BJ (cell line): ENCODE measurements at regions not wholly inside any gene's neighbourhood (a gene's known extent, or its start where the extent isn't known, plus 50 kb on each side); places are given as distances from the start of the nearest gene placed in this dataset.
"Not testable (repeated sequence)": the region's sequence is repeated elsewhere in the genome, so short reads cannot be mapped to it uniquely, and the experiment has no call there.

Experiments used
- CTCF ChIA-PET: fragments of 350-600 bp; formaldehyde crosslinking; extraction: SDS; loops from one replicate; lab custom pipeline; 2021; ENCODE audit warnings: antibody characterized with exemption, inconsistent platforms; lab: Yijun Ruan, JAX
- POLR2A ChIA-PET: fragments of 300-600 bp; sonication (Branson Sonifier 250); formaldehyde crosslinking; extraction: SDS; loops from one replicate; lab custom pipeline; 2021; ENCODE audit warnings: antibody characterized with exemption; lab: Charles Lee
- DNase-seq: peaks from one replicate; pipeline ENCODE4 v3.0.0-alpha.2; 2011; ENCODE audit warnings: low read depth
- H3K27me3 ChIP-seq: 2 replicates; pipeline ENCODE4 v1.6.0; 2011; ENCODE audit warnings: low read length; ENCODE audit not compliant: control insufficient read depth, insufficient read depth
- H3K36me3 ChIP-seq: 2 replicates; pipeline ENCODE4 v1.5.1; 2011; ENCODE audit warnings: low read length; ENCODE audit not compliant: control insufficient read depth, insufficient read depth
- H3K4me3 ChIP-seq: 2 replicates; pipeline ENCODE4 v1.5.1; 2011; ENCODE audit warnings: low read depth, mild to moderate bottlenecking, control low read depth, low read length
- TF ChIP-seq, protein P1 (sequence below): IDR thresholded peaks from 2 replicates; pipeline ENCODE4 v1.5.1; 2011; ENCODE audit warnings: low read depth, mild to moderate bottlenecking, control low read depth, inconsistent platforms, low read length, moderate library complexity; ENCODE audit not compliant: insufficient read depth

DNA sequence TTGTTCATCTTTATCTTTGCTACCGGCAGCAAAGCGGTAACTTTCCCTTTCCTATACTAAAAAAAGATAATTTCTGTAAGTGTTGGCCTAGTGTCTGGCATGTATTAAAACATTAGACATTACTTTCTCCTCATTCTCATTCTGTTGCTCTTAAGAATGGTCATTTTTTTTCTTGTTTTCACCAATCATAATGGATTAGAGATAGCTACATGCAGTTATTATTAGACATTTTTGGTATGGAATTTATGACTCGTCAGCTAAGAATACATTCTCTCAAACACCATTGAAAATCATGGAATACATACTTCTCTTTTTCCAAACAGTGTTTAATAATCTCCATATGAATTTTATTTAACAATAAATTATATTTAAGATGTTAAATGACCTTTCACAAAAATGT, 1154.6 kb downstream of the BRINP3 start:
- TF ChIP-seq, protein P1, sequence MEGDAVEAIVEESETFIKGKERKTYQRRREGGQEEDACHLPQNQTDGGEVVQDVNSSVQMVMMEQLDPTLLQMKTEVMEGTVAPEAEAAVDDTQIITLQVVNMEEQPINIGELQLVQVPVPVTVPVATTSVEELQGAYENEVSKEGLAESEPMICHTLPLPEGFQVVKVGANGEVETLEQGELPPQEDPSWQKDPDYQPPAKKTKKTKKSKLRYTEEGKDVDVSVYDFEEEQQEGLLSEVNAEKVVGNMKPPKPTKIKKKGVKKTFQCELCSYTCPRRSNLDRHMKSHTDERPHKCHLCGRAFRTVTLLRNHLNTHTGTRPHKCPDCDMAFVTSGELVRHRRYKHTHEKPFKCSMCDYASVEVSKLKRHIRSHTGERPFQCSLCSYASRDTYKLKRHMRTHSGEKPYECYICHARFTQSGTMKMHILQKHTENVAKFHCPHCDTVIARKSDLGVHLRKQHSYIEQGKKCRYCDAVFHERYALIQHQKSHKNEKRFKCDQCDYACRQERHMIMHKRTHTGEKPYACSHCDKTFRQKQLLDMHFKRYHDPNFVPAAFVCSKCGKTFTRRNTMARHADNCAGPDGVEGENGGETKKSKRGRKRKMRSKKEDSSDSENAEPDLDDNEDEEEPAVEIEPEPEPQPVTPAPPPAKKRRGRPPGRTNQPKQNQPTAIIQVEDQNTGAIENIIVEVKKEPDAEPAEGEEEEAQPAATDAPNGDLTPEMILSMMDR: no peak
- H3K36me3 ChIP-seq: no peaks in the 10 kb centered on the region
- no peaks in the 10 kb centered on the region for H3K27me3 ChIP-seq
- no peak for DNase-seq
- ChIA-PET CTCF (no interaction called here), POLR2A (no interaction called here)
- no peak overlapping the region for H3K4me3 ChIP-seq

DNA sequence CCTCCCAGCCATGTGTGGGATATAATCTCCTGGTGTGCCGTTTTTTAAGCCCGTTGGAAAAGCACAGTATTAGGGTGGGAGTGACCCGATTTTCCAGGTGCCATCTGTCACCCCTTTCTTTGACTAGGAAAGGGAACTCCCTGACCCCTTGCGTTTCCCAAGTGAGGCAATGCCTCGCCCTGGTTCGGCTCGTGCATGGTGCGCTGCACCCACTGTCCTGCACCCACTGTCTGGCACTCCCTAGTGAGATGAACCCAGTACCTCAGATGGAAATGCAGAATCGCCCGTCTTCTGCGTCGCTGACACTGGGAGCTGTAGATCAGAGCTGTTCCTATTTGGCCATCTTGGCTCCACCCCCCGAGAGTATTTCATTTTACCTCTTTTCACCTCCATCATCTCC, 1146.6 kb downstream of the BRINP3 start:
- CTCF ChIA-PET, H3K36me3 ChIP-seq, H3K4me3 ChIP-seq, H3K27me3 ChIP-seq, POLR2A ChIA-PET, DNase-seq: not testable (repeated sequence)

DNA sequence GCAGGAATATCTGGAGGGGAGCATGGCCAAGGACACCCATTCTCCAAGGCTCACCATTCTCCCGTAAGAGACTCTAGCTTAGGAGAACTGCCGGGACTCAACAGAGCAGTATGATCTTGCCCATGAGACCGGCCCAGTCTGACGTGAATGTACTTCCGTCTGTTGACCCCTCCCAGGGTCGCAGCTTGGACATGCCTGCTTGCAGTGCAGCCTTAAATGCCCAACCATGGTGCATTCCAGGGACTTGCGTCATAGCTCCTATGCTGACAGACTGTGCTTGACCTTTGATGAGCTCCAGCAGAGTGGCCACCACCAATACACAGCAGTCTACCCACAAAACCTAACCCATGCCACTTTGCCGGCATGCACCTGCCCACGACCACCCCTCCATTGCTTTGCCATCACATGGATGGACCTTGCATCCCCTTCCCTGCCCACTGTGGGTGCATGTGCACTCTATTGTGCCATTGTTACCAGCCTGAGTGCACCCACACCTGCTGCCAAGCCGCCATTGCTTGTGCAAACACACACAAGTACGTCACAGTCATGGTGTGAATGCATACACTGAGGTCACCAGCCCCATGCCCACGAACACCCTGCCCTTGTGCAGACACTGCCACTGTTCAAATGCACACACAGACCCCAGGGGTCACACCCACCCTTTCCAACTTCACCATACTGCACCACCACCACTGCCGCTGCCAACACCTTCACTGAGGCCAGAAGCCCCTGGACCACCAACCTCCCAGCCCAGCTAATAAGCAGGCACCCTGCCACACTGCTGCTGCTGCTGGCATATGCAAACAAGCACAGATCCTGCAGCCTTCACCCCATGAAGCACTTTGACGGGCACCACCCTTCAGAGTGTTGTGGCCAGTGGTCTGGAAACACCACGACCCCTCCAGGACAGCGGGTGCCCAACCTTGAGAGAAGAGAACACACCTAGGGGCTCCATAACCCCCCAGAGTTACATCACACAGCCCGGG, 1141.3 kb downstream of the BRINP3 start:
- TF ChIP-seq, protein P1: no peak
- Histone ChIP-seq H3K36me3 (no peaks in the 10 kb centered on the region), H3K27me3 (no peaks in the 10 kb centered on the region), H3K4me3 (no peak overlapping the region)
- no peak for DNase-seq
- CTCF ChIA-PET: no interaction called here
- POLR2A ChIA-PET: no interaction called here

DNA sequence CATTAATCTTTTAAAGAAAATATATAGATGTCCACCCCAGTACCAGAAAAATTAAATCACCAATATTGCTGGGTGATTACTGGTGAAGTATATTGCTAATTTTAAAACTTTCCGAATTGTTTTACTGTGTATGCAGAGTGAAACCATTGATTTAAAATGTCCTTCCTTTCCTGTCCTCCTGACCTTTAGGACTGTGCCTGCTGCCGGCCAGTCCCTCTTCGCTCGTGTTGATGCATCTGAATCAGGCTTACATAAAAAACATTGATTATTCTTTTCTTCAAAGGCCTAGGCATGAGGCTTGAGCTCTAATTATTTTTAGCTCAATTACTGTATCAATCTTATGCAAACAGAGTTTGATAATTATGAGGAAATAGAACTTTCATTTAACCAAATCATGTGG, 1128.1 kb downstream of the BRINP3 start:
- ChIA-PET POLR2A (no interaction called here), CTCF (no interaction called here)
- TF ChIP-seq, protein P1: no peak
- no peak for DNase-seq
- Histone ChIP-seq H3K27me3 (no peaks in the 10 kb centered on the region), H3K4me3 (no peak overlapping the region), H3K36me3 (no peaks in the 10 kb centered on the region)

DNA sequence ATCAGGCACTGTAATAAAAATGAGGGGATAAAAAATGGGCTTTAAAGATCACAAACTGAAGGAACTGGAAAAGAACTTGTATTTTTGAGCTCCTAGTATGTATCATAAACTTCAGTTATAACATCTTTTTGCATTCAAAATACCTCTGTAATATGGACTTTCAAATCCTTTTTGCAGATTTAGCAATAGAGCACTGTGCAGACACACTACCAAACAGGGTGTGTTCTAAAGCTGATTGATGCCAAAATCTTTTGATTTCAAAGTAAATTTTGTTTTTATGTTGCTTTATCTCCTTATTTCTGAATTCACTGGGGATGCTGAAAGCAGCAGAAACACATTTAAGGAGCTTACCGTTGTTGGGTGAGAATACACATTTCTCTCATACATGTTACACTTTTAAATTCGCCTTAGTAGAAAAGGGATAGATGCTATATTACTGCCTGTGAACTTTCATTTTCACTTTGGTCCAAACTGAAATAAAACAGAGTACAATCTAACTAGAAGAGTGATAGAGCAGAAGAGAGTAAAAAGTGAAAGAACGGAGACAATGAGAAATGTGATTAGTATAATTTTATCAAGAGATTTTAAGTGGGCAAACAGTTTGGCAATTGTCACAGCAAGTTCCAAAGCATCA, 1126.6 kb downstream of the BRINP3 start:
- Histone ChIP-seq H3K36me3 (no peaks in the 10 kb centered on the region), H3K4me3 (no peak overlapping the region), H3K27me3 (no peaks in the 10 kb centered on the region)
- POLR2A ChIA-PET: no interaction called here
- CTCF ChIA-PET: interaction anchor here (0.5 kb wide), 1 partner anchor 1623 kb away, joined by 3 read pairs; no protein-coding TSS in a partner anchor
- TF ChIP-seq, protein P1: no peak
- no peak for DNase-seq
